ENCODE measurements at regions not wholly inside any gene's neighbourhood (a gene's known extent, or its start where the extent isn't known, plus 50 kb on each side); places are given as distances from the start of the nearest gene placed in this dataset.
"Not testable (repeated sequence)": the region's sequence is repeated elsewhere in the genome, so short reads cannot be mapped to it uniquely, and the experiment has no call there.

- DNase-seq: not testable (repeated sequence)
Observed at GRCh38 chr17:30712859-30713258, 111.6 kb downstream of the CRLF3 start.

DNA sequence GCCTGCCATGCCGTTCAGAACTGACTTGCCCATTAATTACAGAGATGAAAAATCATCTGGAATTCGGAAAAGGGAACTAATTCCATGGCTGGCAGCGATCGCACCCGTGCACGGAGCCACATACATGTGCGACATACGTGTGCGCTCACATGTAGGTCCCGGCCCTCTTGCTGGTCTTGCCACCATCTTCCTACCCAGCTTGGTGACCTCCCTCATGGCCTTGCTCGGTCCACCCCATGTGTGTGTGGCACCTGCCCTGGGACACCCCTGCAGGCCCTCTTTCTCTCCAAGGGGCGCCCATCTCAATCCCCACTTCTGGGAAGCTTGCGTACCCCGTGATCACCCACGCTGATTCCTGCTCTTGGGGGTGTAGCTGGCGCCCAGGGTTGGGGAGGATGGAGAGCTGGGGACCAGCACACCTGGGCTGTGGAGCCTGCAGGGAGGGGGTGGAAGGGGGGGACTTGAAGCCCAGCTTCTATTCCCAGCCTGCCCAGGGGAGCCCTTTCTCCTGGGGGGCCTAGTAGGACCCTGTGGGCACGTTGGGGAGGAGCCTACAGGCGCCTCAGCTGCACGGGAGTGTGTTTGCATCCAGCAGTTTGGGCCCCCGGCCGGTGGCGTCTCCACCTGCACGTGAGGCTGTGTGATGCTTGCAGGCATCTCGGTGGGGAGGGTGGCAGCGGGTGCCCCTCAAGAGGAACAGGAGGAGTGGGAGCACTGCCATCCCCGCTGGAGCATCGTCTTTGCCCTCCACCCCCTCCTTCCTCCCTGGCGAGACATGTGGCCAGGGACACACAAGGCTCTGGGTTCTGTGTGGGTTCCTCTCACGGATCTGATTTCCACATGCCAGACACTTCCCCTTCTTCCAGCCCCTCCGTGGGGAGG lies 112.6 kb downstream of the CRLF3 start:
- not testable (repeated sequence) for DNase-seq

DNA sequence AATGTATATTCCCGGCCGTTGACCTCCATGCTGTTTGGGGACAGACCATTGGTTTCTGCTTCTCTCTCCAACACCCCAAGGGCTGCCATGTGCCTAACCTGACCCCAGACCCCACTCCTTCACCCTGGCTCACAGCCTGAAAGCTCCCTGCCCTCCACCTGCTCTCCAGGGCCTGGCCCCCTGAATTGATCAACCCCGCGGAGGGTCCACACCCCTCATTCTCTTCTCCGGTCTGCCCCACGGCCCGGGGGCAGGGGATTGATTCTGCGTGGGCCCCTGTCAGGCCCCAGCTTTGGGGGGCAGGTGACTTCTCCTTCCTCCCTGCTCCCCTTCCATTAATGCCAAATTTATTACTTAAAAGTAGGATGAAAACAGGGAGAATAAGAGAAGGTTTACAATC lies 113.3 kb downstream of the CRLF3 start:
- DNase-seq: not testable (repeated sequence)

DNA sequence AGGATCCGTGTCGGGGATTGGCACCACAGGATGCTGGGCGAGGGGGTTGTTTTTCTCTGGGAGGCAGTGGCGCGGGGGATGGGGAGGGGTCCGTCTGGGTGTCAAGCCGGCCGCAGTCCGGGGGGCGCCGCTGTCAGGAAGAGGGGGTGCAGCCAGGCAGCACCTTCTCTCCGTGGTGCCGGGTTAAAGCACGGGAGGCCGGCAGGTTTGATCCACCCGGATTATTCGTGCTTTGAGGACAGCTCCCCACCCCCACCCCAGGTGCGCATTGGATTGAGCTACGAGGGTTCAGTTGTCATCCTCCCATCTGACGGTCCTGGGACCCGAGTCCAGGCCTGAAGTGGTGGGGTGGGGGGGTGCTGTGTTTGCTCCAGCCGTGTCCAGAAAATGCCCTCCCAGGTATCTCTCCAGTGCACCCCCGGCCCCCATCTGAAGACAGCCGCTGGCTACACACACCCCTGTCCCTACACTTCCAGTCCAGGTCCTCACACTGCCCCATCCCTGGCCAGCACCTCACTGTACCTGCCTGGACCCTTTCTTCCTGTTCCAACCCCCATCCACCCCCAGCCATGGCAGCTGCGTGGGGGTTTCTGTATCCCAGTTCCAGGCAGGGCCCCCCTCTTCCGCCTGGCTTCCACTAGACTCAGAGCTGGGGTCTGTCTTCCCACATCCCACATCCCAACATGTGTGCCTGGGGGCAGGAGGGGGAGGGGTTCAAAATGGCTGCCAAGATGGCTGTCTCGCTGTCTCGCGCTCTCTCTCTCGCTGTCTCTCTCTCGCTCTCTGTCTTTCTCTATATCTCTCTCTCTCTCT lies 114.0 kb downstream of the CRLF3 start:
- DNase-seq: not testable (repeated sequence)

- DNase-seq: not testable (repeated sequence)
Observed at GRCh38 chr17:30709561-30710275, 114.8 kb downstream of the CRLF3 start.

- not testable (repeated sequence) for DNase-seq
Observed at GRCh38 chr17:30709096-30709495, 115.4 kb downstream of the CRLF3 start.

DNA sequence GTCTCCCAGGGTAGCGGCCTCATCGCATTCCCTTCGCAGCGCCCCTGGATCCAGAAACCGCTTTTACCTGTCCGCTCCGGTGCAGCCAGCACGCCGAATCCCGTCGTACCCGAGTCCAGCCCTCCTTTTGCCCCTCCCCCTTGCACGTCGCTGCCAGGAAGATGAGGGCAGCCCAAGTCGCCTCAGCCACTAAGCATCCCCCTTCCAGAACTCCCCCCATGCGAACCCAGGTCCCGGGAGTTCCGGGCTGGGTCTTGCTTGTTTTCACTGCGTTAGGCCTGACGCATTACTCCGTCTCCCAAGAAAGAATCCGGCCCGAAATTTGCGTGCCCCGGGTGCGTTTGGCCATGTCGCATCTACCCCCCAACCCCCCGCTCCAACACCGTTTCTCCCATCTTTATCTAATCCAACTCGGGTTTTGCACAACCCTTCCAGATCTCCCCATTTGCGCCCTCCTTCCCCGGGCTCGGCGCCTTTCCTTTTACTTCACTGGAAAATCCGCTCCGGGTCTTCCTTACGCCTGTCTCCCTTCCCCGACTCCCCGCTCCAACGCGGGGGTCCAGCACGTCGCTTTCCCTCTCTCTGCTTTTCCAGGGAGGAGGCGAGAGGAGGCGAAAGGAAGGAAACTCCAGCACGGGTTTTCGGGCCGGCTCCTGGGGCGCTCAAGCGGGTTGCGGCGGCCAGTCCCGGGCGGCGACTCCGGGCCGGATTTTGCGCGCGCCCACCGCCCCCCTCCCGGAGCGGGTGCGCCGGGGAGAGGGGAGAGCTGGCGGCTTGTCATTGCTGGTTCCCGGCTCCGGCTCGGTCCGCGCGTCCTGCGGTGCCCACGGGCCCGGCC lies 116.0 kb downstream of the CRLF3 start:
- peak; percentile 54 for DNase-seq

DNA sequence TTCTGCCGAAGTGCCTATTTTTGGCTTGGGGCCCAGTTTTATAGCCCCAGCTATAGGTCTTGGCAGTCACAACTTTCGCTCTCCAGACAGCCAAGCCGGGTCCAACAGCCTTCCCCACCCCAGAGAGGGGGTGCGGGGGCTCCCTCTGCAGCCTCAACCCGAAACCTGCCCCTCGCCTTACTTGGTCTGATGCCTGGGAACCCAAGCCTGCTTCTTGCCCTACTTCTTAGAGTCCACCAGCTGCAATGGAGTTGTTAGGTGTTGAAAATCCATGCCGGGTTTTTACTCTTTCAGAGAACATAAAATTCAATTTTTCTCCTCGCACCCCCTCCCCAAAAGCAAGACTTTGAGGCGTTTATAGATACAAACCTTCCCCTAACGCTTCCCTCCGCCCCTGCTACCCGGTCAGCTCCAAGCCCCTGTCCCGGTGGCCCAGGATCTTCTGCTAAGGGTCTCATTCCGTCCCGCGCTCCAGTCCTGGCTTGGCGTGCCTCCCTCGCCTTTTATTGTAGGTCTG lies 116.7 kb downstream of the CRLF3 start:
- not testable (repeated sequence) for DNase-seq

GRCh38 chr17:30706461-30707335 lies 117.8 kb downstream of the CRLF3 start:
- DNase-seq: not testable (repeated sequence)

- not testable (repeated sequence) for DNase-seq
Observed at GRCh38 chr17:30706004-30706403, 118.5 kb downstream of the CRLF3 start.

- no peak for DNase-seq
Observed at GRCh38 chr17:30701498-30701989, 122.9 kb downstream of the CRLF3 start.

DNA sequence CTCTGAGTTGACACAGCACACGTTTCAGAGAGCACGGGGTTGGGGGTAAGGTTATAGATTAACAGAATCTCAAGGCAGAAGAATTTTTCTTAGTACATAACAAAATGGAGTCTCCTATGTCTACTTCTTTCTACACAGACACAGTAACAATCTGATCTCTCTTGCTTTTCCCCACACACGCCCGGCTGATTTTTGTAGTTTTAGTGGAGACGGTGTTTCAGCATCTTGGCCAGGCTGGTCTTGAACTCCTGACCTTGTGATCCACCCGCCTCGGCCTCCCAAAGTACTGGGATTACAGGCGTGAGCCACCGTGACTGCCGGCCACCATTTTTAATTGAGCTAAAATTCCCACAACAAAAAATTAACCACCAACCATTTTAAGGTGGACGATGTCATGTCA lies 123.7 kb downstream of the CRLF3 start:
- not testable (repeated sequence) for DNase-seq

DNA sequence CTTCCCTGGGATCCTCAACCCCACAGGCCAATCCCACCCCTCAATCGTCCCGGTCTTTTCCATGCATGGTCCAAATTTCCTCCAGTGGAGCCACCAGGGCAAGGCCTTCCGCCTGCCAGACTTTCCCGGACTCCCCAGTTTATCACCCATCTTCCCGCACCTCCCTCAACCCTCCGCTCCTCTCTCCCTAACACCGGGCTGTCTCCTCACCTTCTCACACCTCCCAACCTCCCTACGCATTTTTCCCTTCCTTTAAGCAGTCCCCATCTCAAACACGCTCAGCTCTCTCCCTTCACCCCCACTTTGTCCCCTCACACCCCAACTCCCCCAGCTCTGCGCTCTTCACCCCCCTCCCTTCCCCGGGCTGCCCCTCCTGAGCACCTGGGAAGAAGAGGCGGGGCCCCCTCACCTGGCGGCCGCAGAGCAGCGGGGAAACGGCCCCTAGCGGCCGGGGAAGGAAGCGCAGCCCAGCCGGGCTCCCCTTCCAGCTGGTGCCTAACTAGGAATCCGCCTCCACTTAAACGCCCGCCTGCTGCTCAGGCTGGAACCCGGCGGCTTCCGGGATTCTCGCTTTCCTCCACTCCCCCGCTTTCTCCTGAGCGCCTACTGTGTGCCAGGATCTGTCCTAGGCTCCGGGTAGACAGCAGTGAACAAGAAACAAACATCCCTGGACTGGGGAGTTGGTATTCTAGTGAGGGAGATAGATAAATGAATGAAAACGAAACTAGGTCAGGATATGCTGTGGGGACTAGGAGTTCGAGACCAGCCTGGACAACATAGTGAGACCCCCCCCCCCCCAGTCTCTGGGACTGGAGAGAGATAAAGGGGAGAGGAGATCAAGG lies 126.7 kb downstream of the CRLF3 start:
- DNase-seq: peak; percentile 57

DNA sequence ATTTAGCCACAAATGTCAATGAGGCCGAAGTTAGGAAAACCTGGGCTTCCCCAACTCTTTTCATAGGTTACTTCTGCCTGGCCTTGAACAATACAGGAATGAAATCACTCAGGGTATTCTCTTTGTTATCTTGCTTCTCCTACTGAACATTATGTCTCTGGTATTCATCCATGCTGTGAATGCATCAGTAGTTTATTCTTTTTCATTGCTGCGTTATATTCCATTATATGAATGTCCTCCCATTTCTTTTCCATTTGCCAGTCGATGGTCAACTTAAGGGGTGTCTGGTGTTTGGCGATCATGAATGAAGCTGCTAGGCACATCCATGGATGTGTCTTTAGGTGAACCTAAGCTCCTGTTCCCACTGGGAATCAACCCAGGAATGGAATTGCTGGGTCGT lies 128.3 kb downstream of the CRLF3 start:
- no peak for DNase-seq

- DNase-seq: not testable (repeated sequence)
Observed at GRCh38 chr17:30695265-30695811, 129.2 kb downstream of the CRLF3 start.

GRCh38 chr17:30693772-30694171 lies 130.7 kb downstream of the CRLF3 start:
- DNase-seq: peak; percentile 32

DNA sequence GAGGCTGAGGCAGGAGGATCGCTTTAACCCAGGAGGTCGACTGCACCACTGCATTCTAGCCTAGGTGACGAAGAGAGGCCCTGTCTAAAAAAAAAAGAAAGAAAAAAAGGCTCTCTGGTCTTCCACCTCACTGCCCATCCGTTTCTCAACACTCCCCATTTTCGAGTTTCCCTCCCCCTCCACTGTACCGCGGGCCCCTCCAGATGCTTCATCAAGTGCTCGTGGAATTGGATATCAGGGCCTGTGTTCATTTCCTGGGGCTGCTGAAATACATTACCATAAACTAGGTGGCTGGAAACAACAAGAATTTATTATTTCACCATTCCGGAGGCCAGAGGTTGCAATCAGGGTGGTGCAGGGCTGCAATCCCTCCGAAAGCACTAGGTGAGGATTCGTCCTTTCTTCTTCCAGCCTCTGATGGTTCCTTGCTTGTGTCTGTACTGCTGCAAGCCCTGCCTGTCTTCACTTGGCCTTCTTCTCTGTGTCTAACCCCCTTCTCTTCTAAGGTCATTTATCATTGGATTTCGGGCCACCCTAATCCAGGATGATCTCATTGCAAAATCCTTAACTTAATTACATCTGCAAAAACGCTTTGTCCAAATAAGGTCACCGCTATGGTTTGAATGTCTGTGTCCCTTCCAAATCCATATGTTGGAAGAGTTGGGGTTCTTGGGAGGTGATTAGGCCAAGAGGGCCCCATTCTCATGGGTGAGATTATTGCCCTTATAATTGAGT lies 135.1 kb downstream of the CRLF3 start:
- DNase-seq: not testable (repeated sequence)
